DND-41 (cell line): ENCODE measurements at regions not wholly inside any gene's neighbourhood (a gene's known extent, or its start where the extent isn't known, plus 50 kb on each side); places are given as distances from the start of the nearest gene placed in this dataset.

Experiments used
- EZH2 ChIP-seq: IDR thresholded peaks from 3 replicates; pipeline ENCODE4 v1.6.1; 2012; ENCODE audit warnings: borderline replicate concordance, low read depth, mild to moderate bottlenecking, moderate library complexity, low read length, inconsistent platforms; ENCODE audit not compliant: severe bottlenecking
- TF ChIP-seq, protein P1 (sequence below): IDR thresholded peaks from 2 replicates; pipeline ENCODE4 v1.5.1; 2012; ENCODE audit warnings: borderline replicate concordance, low read length, moderate library complexity, mild to moderate bottlenecking; ENCODE audit not compliant: poor library complexity, severe bottlenecking; ENCODE audit errors: extremely low read depth

DNA sequence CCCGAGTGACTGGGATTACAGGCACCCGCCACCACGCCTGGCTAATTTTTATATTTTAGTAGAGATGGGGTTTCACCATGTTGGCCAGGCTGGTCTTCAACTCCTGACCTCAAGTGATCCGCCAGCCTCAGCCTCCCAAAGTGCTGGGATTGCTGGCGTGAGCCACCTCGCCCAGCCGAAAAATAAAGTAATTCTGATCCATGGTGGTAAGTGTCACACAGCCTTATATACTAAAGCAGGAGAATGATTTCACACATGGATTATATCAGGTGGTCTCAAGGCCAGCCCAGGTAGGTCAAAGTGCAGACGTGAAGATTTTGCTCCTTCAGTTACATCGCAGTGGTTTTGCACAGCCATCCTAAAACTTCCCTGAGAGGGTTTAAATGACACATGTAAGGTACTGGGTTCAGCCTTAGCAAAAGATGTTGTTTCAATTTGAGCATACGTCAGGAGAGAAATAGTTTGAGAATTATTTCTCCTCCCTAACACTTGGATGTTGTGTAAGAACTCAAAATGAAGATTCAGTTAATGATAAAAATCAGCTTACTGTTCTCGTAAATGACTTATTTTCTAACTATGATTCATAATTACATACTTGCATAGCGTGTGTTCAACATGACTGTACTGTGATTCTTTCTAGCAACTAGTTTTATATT lies 93.0 kb upstream of the SLC39A10 start:
- TF ChIP-seq, protein P1, sequence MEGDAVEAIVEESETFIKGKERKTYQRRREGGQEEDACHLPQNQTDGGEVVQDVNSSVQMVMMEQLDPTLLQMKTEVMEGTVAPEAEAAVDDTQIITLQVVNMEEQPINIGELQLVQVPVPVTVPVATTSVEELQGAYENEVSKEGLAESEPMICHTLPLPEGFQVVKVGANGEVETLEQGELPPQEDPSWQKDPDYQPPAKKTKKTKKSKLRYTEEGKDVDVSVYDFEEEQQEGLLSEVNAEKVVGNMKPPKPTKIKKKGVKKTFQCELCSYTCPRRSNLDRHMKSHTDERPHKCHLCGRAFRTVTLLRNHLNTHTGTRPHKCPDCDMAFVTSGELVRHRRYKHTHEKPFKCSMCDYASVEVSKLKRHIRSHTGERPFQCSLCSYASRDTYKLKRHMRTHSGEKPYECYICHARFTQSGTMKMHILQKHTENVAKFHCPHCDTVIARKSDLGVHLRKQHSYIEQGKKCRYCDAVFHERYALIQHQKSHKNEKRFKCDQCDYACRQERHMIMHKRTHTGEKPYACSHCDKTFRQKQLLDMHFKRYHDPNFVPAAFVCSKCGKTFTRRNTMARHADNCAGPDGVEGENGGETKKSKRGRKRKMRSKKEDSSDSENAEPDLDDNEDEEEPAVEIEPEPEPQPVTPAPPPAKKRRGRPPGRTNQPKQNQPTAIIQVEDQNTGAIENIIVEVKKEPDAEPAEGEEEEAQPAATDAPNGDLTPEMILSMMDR, result no peak
- no peak for TF ChIP-seq EZH2
